Gastrocnemius medialis (tissue), 4 donors: ENCODE measurements at regions not wholly inside any gene's neighbourhood (a gene's known extent, or its start where the extent isn't known, plus 50 kb on each side); places are given as distances from the start of the nearest gene placed in this dataset.

Source experiments
- ATAC-seq, 2 donors: fragments of 150-250 bp; one replicate each; pipeline ENCODE4 v1.9.1; 2016
- DNase-seq, 2 donors: peaks; one replicate each; pipeline ENCODE4 v3.0.0-alpha.2; 2019
- H3K27ac ChIP-seq, 4 donors: fragments of 200-600 bp; sonication (generic); 1 replicate in 1 of 4; 2 replicates in 3 of 4; pipeline ENCODE4 v1.5.1; 2016 to 2018; ENCODE audit warnings: mild to moderate bottlenecking in 2 of 4, moderate library complexity in 1 of 4
- H3K27me3 ChIP-seq, 3 donors: fragments of 200-600 bp; sonication (generic) in 2 of 3; 1 replicate in 1 of 3; 2 replicates in 2 of 3; pipeline versions ENCODE4 v1.5.1 to v1.6.0; 2016 to 2019; ENCODE audit warnings: mild to moderate bottlenecking in 1 of 3, moderate library complexity in 1 of 3
- H3K36me3 ChIP-seq, 2 donors: fragments of 200-600 bp; sonication (generic) in 1 of 2; one replicate each; pipeline ENCODE4 v1.5.1; 2017 to 2018
- H3K4me1 ChIP-seq, 2 donors: fragments of 200-600 bp; sonication (generic) in 1 of 2; one replicate each; pipeline ENCODE4 v1.5.1; 2016 to 2017; ENCODE audit warnings: mild to moderate bottlenecking in 2 of 2
- H3K4me3 ChIP-seq, 4 donors: fragments of 200-600 bp; sonication (generic) in 3 of 4; 1 replicate in 1 of 4; 2 replicates in 3 of 4; pipeline ENCODE4 v1.5.1; 2016 to 2019; ENCODE audit warnings: mild to moderate bottlenecking in 2 of 4
- H3K9me3 ChIP-seq, 3 donors: fragments of 200-600 bp; sonication (generic) in 2 of 3; 1 replicate in 1 of 3; 2 replicates in 2 of 3; pipeline ENCODE4 v1.5.1; 2016 to 2019
- CTCF ChIP-seq, 5 experiments: fragments of 450-650 bp in 3 of 5; fragments of 200-600 bp in 2 of 5; sonication (generic) in 2 of 5; IDR thresholded peaks in 4 of 5; conservative IDR thresholded peaks in 1 of 5; 1 replicate in 4 of 5; 2 replicates in 1 of 5; pipeline ENCODE4 v1.5.1; 2016 to 2019; ENCODE audit warnings: antibody characterized with exemption in 5 of 5, mild to moderate bottlenecking in 3 of 5, moderate library complexity in 3 of 5
- POLR2A ChIP-seq, 2 donors: fragments of 450-650 bp; IDR thresholded peaks; one replicate each; pipeline ENCODE4 v1.6.1; 2017; ENCODE audit warnings: antibody characterized with exemption in 2 of 2, mild to moderate bottlenecking in 2 of 2, moderate library complexity in 2 of 2
- in situ Hi-C, 4 donors: fragments of 200-750 bp; cut with MboI; loops; one replicate each; pipeline versions ENCODE4 v1.15.0 to v1.8.0; 2017; ENCODE audit warnings: low sequenced_read_pairs in 4 of 4
- intact Hi-C: fragments of 100-400 bp; cut with DNase I; formaldehyde crosslinking; loops from one replicate; pipeline ENCODE4 v1.15.1; 2023; ENCODE audit warnings: low total_unique reads

DNA sequence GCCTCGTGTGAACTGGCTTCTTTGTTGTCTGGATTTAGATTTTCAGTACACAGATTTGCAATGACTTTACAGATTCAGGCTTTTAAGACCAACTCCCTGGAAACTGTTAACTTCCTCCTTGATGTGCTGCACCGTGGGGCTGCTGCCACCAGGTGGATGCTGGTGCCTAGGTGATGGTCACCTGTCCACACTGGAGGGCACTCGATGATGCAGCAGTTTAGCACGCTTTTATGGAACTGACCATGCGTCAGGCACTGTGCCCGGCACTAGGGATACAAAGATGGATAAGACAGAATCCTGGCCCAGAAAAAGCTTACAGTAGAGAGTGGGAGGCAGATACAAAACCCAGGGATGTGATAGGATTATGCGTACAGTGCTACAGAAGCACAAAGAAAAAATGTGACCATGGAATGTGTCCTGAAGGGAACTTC lies 180.7 kb downstream of the CEP135 start:
- Histone ChIP-seq H3K27me3 (no peaks in the 10 kb centered on the region), H3K9me3 (no peaks in the 10 kb centered on the region), H3K4me1 (no peaks in the 10 kb centered on the region), H3K27ac (no peak overlapping the region), H3K4me3 (no peak overlapping the region), H3K36me3 (no peaks in the 10 kb centered on the region)
- no peak for DNase-seq
- TF ChIP-seq POLR2A (IDR thresholded peaks at IDR 0.05) (no peak), CTCF (IDR thresholded peaks at IDR 0.05 in 4 of 5, conservative IDR thresholded peaks at IDR 0.05 in 1 of 5) (no peak)
- in situ Hi-C loops: no loop called here
- intact Hi-C loops: no loop called here
- ATAC-seq: no peak

DNA sequence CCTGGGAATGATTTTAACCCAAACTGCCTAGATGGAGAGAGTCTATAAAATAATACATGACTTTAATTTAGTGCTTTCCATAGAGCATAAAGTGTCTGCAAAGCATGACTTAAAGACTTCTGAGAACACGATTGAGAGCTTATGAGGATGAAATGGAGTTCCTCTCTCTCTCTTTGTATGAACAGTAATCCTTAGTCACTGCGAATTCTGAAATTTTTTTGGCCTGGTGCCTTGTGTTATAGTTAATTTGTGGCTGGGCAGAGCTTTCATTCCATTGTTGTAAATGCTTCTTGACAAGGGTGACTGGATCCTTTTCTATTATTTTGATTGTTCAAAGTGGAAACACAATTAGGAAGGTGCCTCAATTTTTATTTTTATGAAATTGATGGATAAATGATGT lies 179.5 kb downstream of the CEP135 start:
- no peaks in the 10 kb centered on the region for H3K27me3 ChIP-seq
- no peak for DNase-seq
- intact Hi-C loops: no loop called here
- in situ Hi-C loops: no loop called here
- ATAC-seq: no peak
- no peaks in the 10 kb centered on the region for H3K36me3 ChIP-seq
- TF ChIP-seq POLR2A (IDR thresholded peaks at IDR 0.05): no peak
- no peak for TF ChIP-seq CTCF (IDR thresholded peaks at IDR 0.05 in 4 of 5, conservative IDR thresholded peaks at IDR 0.05 in 1 of 5)
- H3K4me1 ChIP-seq: no peaks in the 10 kb centered on the region
- no peak overlapping the region for H3K4me3 ChIP-seq
- no peaks in the 10 kb centered on the region for H3K9me3 ChIP-seq
- H3K27ac ChIP-seq: no peak overlapping the region

DNA sequence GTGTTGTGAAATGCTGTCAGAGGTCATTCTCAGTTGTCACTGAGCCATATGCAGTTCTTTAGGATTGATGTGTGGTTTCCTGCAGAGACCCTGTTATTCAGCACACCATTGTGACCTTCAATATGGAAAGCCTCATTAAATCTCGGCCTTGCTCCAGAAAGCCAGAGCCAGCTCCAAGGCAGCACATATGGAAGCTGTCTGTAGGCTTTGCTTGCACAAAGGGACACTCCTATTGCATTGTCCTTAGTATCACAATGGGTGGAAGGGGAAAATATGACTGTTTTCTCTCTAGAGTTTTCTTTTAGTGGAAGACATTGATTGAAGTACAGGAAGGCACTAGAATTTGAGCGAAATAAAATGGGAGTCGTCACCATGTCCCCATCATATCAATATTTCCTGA lies 179.0 kb downstream of the CEP135 start:
- ATAC-seq: no peak
- TF ChIP-seq POLR2A (IDR thresholded peaks at IDR 0.05) (no peak), CTCF (IDR thresholded peaks at IDR 0.05 in 4 of 5, conservative IDR thresholded peaks at IDR 0.05 in 1 of 5) (no peak)
- Histone ChIP-seq H3K27me3 (no peaks in the 10 kb centered on the region), H3K4me3 (no peak overlapping the region), H3K9me3 (no peaks in the 10 kb centered on the region), H3K4me1 (no peaks in the 10 kb centered on the region), H3K27ac (no peak overlapping the region), H3K36me3 (no peaks in the 10 kb centered on the region)
- no peak for DNase-seq
- in situ Hi-C loops: no loop called here
- intact Hi-C loops: no loop called here

- H3K4me3 ChIP-seq: no peak overlapping the region
- no peaks in the 10 kb centered on the region for H3K4me1 ChIP-seq
- no peaks in the 10 kb centered on the region for H3K9me3 ChIP-seq
- no peak for DNase-seq
- no peak overlapping the region for H3K27ac ChIP-seq
- in situ Hi-C loops (no loop called here), intact Hi-C loops (no loop called here)
- TF ChIP-seq CTCF (IDR thresholded peaks at IDR 0.05 in 4 of 5, conservative IDR thresholded peaks at IDR 0.05 in 1 of 5): no peak
- TF ChIP-seq POLR2A (IDR thresholded peaks at IDR 0.05): no peak
- no peaks in the 10 kb centered on the region for H3K36me3 ChIP-seq
- ATAC-seq: no peak
- H3K27me3 ChIP-seq: no peaks in the 10 kb centered on the region
Measured at GRCh38 chr4:56123547-56123946, 174.8 kb downstream of the CEP135 start.

GRCh38 chr4:56123051-56123450 lies 174.3 kb downstream of the CEP135 start:
- intact Hi-C loops (no loop called here), in situ Hi-C loops (no loop called here)

More at GRCh38 chr4:56123051-56123450, 174.3 kb downstream of the CEP135 start:
- Histone ChIP-seq H3K27ac (no peak overlapping the region), H3K4me1 (no peaks in the 10 kb centered on the region), H3K36me3 (no peaks in the 10 kb centered on the region), H3K9me3 (no peaks in the 10 kb centered on the region), H3K4me3 (no peak overlapping the region), H3K27me3 (no peaks in the 10 kb centered on the region)
- no peak for TF ChIP-seq CTCF (IDR thresholded peaks at IDR 0.05 in 4 of 5, conservative IDR thresholded peaks at IDR 0.05 in 1 of 5)
- no peak for TF ChIP-seq POLR2A (IDR thresholded peaks at IDR 0.05)
- ATAC-seq: no peak
- no peak for DNase-seq
